ENCODE measurements at regions not wholly inside any gene's neighbourhood (a gene's known extent, or its start where the extent isn't known, plus 50 kb on each side); places are given as distances from the start of the nearest gene placed in this dataset.

DNA sequence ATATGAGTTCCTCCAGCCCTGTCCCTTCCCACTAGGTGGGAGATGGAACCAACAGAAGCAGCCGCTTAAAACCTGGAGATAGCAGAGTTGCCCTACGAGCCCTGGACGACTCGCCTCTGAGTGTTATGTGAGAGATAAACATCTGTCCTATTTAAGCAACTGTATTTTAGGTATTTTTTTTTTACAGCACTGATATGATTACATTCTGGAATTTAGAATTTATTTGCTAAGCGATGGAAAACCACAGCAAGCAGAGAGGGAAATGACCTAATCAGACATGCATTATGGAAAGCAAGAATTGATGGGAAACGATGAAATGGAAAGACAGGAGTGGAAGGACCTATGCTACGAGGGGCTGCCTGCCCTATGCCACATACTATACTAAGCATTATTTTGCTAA is 379.0 kb upstream of the IL12A start:
- TF ChIP-seq, protein P1, sequence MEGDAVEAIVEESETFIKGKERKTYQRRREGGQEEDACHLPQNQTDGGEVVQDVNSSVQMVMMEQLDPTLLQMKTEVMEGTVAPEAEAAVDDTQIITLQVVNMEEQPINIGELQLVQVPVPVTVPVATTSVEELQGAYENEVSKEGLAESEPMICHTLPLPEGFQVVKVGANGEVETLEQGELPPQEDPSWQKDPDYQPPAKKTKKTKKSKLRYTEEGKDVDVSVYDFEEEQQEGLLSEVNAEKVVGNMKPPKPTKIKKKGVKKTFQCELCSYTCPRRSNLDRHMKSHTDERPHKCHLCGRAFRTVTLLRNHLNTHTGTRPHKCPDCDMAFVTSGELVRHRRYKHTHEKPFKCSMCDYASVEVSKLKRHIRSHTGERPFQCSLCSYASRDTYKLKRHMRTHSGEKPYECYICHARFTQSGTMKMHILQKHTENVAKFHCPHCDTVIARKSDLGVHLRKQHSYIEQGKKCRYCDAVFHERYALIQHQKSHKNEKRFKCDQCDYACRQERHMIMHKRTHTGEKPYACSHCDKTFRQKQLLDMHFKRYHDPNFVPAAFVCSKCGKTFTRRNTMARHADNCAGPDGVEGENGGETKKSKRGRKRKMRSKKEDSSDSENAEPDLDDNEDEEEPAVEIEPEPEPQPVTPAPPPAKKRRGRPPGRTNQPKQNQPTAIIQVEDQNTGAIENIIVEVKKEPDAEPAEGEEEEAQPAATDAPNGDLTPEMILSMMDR (IDR thresholded peaks at IDR 0.05), result no peak
- TF ChIP-seq POLR2AphosphoS5 (IDR thresholded peaks at IDR 0.05), result no peak
- TF ChIP-seq EP300 (IDR thresholded peaks at IDR 0.05; ENCODE audit: low read depth), result no peak
- no peak for TF ChIP-seq POLR2A (IDR thresholded peaks at IDR 0.05)
